SU-DHL-6 (cell line): ENCODE measurements at regions not wholly inside any gene's neighbourhood (a gene's known extent, or its start where the extent isn't known, plus 50 kb on each side); places are given as distances from the start of the nearest gene placed in this dataset.

Source experiments
- H2AFZ ChIP-seq: fragments of 200-600 bp; sonication (generic); 2 replicates; pipeline ENCODE4 v1.6.1; 2014; ENCODE audit warnings: low read depth, mild to moderate bottlenecking, moderate library complexity, mixed read lengths, antibody characterized with exemption, low read length; ENCODE audit not compliant: severe bottlenecking
- H3F3A ChIP-seq: fragments of 200-600 bp; shearing (Covaris generic); 2 replicates; pipeline ENCODE4 v1.6.0; 2016; ENCODE audit warnings: antibody characterized with exemption, mild to moderate bottlenecking; ENCODE audit not compliant: insufficient read depth
- H3K27ac ChIP-seq: fragments of 200-600 bp; sonication (generic); 2 replicates; pipeline ENCODE4 v1.5.1; 2016; ENCODE audit warnings: low read depth, mild to moderate bottlenecking, low read length, moderate library complexity, mixed read lengths
- H3K27me3 ChIP-seq: fragments of 200-600 bp; sonication (generic), shearing (Covaris generic); 2 replicates; pipeline ENCODE4 v1.6.0; 2014; ENCODE audit warnings: mild to moderate bottlenecking, low read length
- H3K36me3 ChIP-seq: fragments of 200-600 bp; sonication (generic); 2 replicates; pipeline ENCODE4 v1.6.1; 2014; ENCODE audit warnings: mild to moderate bottlenecking, low read length, mixed read lengths
- H3K4me2 ChIP-seq: fragments of 300-600, 200-600 bp; shearing (Covaris generic), sonication (generic); 2 replicates; pipeline ENCODE4 v1.6.0; 2014; ENCODE audit warnings: low read length, low read depth, mild to moderate bottlenecking; ENCODE audit not compliant: poor library complexity, severe bottlenecking
- H3K4me3 ChIP-seq: fragments of 200-600 bp; sonication (generic); 2 replicates; pipeline ENCODE4 v1.5.1; 2014; ENCODE audit warnings: antibody characterized with exemption, low read length, mild to moderate bottlenecking, mixed read lengths; ENCODE audit not compliant: insufficient read depth, poor library complexity, severe bottlenecking
- H3K79me2 ChIP-seq: fragments of 200-600 bp; sonication (generic); 2 replicates; pipeline ENCODE4 v1.6.1; 2014; ENCODE audit warnings: mild to moderate bottlenecking, low read length, moderate library complexity; ENCODE audit not compliant: insufficient read depth
- H3K9ac ChIP-seq: fragments of 200-600 bp; sonication (generic); 2 replicates; pipeline ENCODE4 v1.7.0; 2014; ENCODE audit warnings: mild to moderate bottlenecking, low read length
- H3K9me2 ChIP-seq: fragments of 200-600 bp; sonication (generic); replicated peaks from 2 replicates; pipeline ENCODE4 v1.6.1; 2014; ENCODE audit warnings: low read length; ENCODE audit not compliant: insufficient read depth
- H3K9me3 ChIP-seq: fragments of 200-600 bp; sonication (generic); 2 replicates; pipeline ENCODE4 v1.6.1; 2014; ENCODE audit warnings: low read length, mixed read lengths; ENCODE audit not compliant: insufficient read depth
- H4K20me1 ChIP-seq: fragments of 200-600 bp; sonication (generic); 2 replicates; pipeline ENCODE4 v1.6.1; 2014; ENCODE audit warnings: low read depth, mild to moderate bottlenecking, antibody characterized with exemption, low read length, moderate library complexity, mixed read lengths
- EZH2phosphoT487 ChIP-seq: fragments of 200-600 bp; sonication (generic), shearing (Covaris generic); conservative IDR thresholded peaks from 2 replicates; pipeline ENCODE4 v1.6.1; 2018; ENCODE audit warnings: mild to moderate bottlenecking, antibody characterized with exemption, low read length, moderate library complexity, mixed read lengths
- TF ChIP-seq, protein P1 (sequence below): fragments of 200-600 bp; sonication (generic); IDR thresholded peaks from one replicate; pipeline ENCODE4 v1.5.1; 2017; ENCODE audit warnings: antibody characterized with exemption, mild to moderate bottlenecking, low read length, moderate library complexity; ENCODE audit not compliant: insufficient read depth, poor library complexity, severe bottlenecking

DNA sequence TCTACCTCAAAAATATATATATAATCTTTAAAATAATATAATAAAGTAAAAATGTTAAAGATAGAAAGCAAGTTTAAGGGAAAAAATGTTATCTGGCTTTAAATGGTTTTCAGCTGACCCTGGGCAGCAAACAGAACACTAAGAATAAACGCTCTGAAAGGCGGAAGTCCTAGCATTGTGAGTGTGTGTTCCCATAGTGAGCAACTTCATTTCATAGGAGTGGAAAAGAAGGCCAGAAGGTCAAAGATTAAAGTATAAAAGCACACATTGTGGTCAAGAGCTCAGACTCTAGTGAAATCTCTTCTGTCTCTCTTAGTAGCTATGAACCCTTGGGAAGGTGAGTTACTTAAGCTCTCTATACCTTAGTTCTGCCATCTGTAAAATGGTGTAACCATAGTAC is 374.4 kb downstream of the ENC1 start:
- H3K27me3 ChIP-seq: no peaks in the 10 kb centered on the region
- H3K9me2 ChIP-seq: no peaks in the 10 kb centered on the region
- no peak overlapping the region for H3K4me2 ChIP-seq
- no peaks in the 10 kb centered on the region for H3K79me2 ChIP-seq
- H3K4me3 ChIP-seq: no peak overlapping the region
- TF ChIP-seq EZH2phosphoT487: no peak
- TF ChIP-seq, protein P1, sequence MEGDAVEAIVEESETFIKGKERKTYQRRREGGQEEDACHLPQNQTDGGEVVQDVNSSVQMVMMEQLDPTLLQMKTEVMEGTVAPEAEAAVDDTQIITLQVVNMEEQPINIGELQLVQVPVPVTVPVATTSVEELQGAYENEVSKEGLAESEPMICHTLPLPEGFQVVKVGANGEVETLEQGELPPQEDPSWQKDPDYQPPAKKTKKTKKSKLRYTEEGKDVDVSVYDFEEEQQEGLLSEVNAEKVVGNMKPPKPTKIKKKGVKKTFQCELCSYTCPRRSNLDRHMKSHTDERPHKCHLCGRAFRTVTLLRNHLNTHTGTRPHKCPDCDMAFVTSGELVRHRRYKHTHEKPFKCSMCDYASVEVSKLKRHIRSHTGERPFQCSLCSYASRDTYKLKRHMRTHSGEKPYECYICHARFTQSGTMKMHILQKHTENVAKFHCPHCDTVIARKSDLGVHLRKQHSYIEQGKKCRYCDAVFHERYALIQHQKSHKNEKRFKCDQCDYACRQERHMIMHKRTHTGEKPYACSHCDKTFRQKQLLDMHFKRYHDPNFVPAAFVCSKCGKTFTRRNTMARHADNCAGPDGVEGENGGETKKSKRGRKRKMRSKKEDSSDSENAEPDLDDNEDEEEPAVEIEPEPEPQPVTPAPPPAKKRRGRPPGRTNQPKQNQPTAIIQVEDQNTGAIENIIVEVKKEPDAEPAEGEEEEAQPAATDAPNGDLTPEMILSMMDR: no peak
- H3K9ac ChIP-seq: no peak overlapping the region
- H3K27ac ChIP-seq: no peak overlapping the region
- H3K9me3 ChIP-seq: no peaks in the 10 kb centered on the region
- H4K20me1 ChIP-seq: no peaks in the 10 kb centered on the region
- no peak overlapping the region for H2AFZ ChIP-seq
- H3F3A ChIP-seq: no peaks in the 10 kb centered on the region
- no peaks in the 10 kb centered on the region for H3K36me3 ChIP-seq

DNA sequence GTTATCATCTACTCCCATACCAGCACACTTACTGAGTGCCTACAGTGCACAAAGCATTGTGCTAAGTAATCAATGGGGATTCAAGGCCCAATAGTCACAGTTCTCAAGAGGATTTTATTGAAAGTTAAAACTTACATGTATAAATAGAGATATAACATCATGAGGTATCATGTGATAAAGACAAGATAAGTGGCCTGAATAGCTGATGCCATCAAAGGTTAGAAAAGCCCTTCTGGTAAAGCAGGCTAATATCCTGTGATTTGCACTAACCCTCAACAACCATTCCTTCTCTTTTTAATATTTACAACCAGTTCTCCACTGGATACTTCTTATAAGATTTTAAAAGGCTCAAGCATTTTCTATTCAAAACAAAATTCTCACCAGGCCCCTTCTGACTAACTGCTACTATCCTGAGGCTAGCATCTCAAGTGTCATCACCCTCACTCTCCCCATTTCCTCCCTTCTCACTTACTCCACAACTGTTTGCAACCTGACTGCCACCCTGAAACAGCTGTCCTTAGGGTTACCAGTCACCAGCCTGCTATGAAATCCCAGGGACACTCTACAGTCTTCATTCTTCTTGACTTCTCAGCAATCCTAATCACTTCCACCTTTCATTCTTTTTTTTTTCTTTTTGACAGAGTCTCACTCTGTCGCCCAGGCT is 377.9 kb downstream of the ENC1 start:
- no peaks in the 10 kb centered on the region for H3K79me2 ChIP-seq
- H3F3A ChIP-seq: no peaks in the 10 kb centered on the region
- H4K20me1 ChIP-seq: no peaks in the 10 kb centered on the region
- no peak overlapping the region for H2AFZ ChIP-seq
- no peak overlapping the region for H3K9ac ChIP-seq
- no peaks in the 10 kb centered on the region for H3K9me3 ChIP-seq
- no peak overlapping the region for H3K4me3 ChIP-seq
- no peak overlapping the region for H3K27ac ChIP-seq
- no peak overlapping the region for H3K4me2 ChIP-seq
- no peak for TF ChIP-seq EZH2phosphoT487
- TF ChIP-seq, protein P1: no peak
- H3K9me2 ChIP-seq: no peaks in the 10 kb centered on the region
- no peaks in the 10 kb centered on the region for H3K27me3 ChIP-seq
- no peaks in the 10 kb centered on the region for H3K36me3 ChIP-seq

DNA sequence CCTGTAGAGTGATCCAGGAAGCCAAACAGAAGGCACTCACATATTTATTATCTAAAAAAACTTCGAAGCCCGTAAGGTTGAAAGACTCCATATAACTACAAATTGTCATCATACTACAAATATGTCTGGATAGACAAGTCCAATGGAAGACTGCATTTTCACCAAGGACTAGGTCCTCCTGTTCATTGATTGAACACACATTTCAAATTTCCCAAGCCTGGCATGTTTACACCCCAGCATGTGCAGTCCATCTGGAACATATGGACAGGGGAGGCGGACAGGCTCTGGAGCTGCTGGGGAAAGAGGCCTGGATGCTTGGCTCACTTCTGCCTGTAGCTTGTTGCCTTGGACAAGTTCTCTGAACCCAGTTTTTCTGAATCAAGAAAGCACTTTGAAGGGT is 378.7 kb downstream of the ENC1 start:
- H3K79me2 ChIP-seq: no peaks in the 10 kb centered on the region
- TF ChIP-seq EZH2phosphoT487: no peak
- TF ChIP-seq, protein P1: no peak
- no peak overlapping the region for H2AFZ ChIP-seq
- no peak overlapping the region for H3K4me3 ChIP-seq
- no peak overlapping the region for H3K27ac ChIP-seq
- no peaks in the 10 kb centered on the region for H3K36me3 ChIP-seq
- H3K9ac ChIP-seq: no peak overlapping the region
- no peaks in the 10 kb centered on the region for H3K27me3 ChIP-seq
- H4K20me1 ChIP-seq: no peaks in the 10 kb centered on the region
- H3F3A ChIP-seq: no peaks in the 10 kb centered on the region
- H3K4me2 ChIP-seq: no peak overlapping the region
- H3K9me2 ChIP-seq: no peaks in the 10 kb centered on the region
- H3K9me3 ChIP-seq: no peaks in the 10 kb centered on the region
